IMR-90 (cell line): ENCODE measurements at regions not wholly inside any gene's neighbourhood (a gene's known extent, or its start where the extent isn't known, plus 50 kb on each side); places are given as distances from the start of the nearest gene placed in this dataset.
"Not testable (repeated sequence)": the region's sequence is repeated elsewhere in the genome, so short reads cannot be mapped to it uniquely, and the experiment has no call there.

ENCODE experiments used
- ATAC-seq: fragments of 200-7000 bp; cut with Tn5 transposase; 2 replicates; pipeline ENCODE4 v1.9.1; 2020; ENCODE audit warnings: low read depth, mild to moderate bottlenecking, moderate library complexity
- BruUV-seq: library from RNA; stranded (reverse); fragments of 400-500 nt; replicated peaks from 2 replicates; lab custom pipeline; 2021; lab: Mats Ljungman, UMichigan
- CTCF ChIA-PET: fragments of 300-600 bp; formaldehyde crosslinking; extraction: SDS; loops from one replicate; lab custom pipeline; 2021; ENCODE audit warnings: antibody characterized with exemption; lab: Yijun Ruan, JAX
- POLR2A ChIA-PET: fragments of 300-600 bp; sonication (Branson Sonifier 250); formaldehyde crosslinking; loops from one replicate; lab custom pipeline; 2022; ENCODE audit warnings: antibody characterized with exemption; ENCODE audit not compliant: unreplicated experiment; lab: Charles Lee
- DNase-seq: peaks from one replicate; pipeline ENCODE4 v3.0.0; 2013
- H2AFZ ChIP-seq: replicated peaks from 2 replicates; pipeline ENCODE3; 2013; ENCODE audit warnings: low read length, mild to moderate bottlenecking; ENCODE audit not compliant: poor library complexity
- H2AK5ac ChIP-seq: 2 replicates; pipeline ENCODE4 v1.6.1; 2013; ENCODE audit warnings: low read depth, low read length, inconsistent platforms
- H2AK9ac ChIP-seq: replicated peaks from 2 replicates; pipeline ENCODE3; 2013; ENCODE audit warnings: mild to moderate bottlenecking, low read depth, low read length, moderate library complexity; ENCODE audit not compliant: poor library complexity
- H2BK120ac ChIP-seq: 2 replicates; pipeline ENCODE4 v1.6.1; 2013; ENCODE audit warnings: low read depth, low read length, inconsistent platforms
- H2BK15ac ChIP-seq: 3 replicates; pipeline ENCODE4 v1.6.1; 2013; ENCODE audit warnings: low read depth, low read length, inconsistent platforms
- H2BK20ac ChIP-seq: 2 replicates; pipeline ENCODE4 v1.6.1; 2013; ENCODE audit warnings: low read depth, mild to moderate bottlenecking, inconsistent platforms, low read length, moderate library complexity
- H2BK5ac ChIP-seq: 2 replicates; pipeline ENCODE4 v1.6.1; 2013; ENCODE audit warnings: mild to moderate bottlenecking, low read depth, low read length, inconsistent platforms; ENCODE audit not compliant: poor library complexity, severe bottlenecking
- H3K14ac ChIP-seq: replicated peaks from 2 replicates; pipeline ENCODE4 v1.6.1; 2013; ENCODE audit warnings: low read depth, low read length, inconsistent platforms
- H3K18ac ChIP-seq: 2 replicates; pipeline ENCODE4 v1.6.1; 2013; ENCODE audit warnings: low read depth, low read length, control low read depth
- H3K23ac ChIP-seq: 2 replicates; pipeline ENCODE4 v1.6.1; 2013; ENCODE audit warnings: low read depth, low read length, inconsistent platforms
- H3K27ac ChIP-seq: 2 replicates; pipeline ENCODE4 v1.5.1; 2013; ENCODE audit warnings: mild to moderate bottlenecking, control low read depth, low read length; ENCODE audit not compliant: insufficient read depth
- H3K27me3 ChIP-seq: 2 replicates; pipeline ENCODE4 v1.6.1; 2013; ENCODE audit warnings: low read length; ENCODE audit not compliant: control insufficient read depth, insufficient read depth
- H3K36me3 ChIP-seq: 2 replicates; pipeline ENCODE4 v1.6.1; 2013; ENCODE audit warnings: low read length, mixed read lengths; ENCODE audit not compliant: control insufficient read depth, insufficient read depth
- H3K4ac ChIP-seq: 2 replicates; pipeline ENCODE4 v1.6.1; 2013; ENCODE audit warnings: low read depth, low read length, inconsistent platforms
- H3K4me1 ChIP-seq: 2 replicates; pipeline ENCODE4 v1.6.1; 2013; ENCODE audit warnings: low read length, mixed read lengths; ENCODE audit not compliant: control insufficient read depth, insufficient read depth
- H3K4me2 ChIP-seq: 2 replicates; pipeline ENCODE4 v1.6.1; 2013; ENCODE audit warnings: low read depth, mild to moderate bottlenecking, control low read depth, low read length, moderate library complexity
- H3K4me3 ChIP-seq: 2 replicates; pipeline ENCODE4 v1.5.1; 2013; ENCODE audit warnings: low read depth, mild to moderate bottlenecking, control low read depth, low read length, moderate library complexity; ENCODE audit not compliant: insufficient read depth
- H3K56ac ChIP-seq: 2 replicates; pipeline ENCODE4 v1.6.1; 2013; ENCODE audit warnings: low read length, inconsistent platforms; ENCODE audit not compliant: insufficient read depth; ENCODE audit errors: extremely low read depth
- H3K79me1 ChIP-seq, 2 experiments: 2 replicates each; pipeline ENCODE4 v1.6.1; 2013; ENCODE audit warnings: low read length in 2 of 2, inconsistent platforms in 1 of 2, low read depth in 1 of 2
- H3K9ac ChIP-seq: 2 replicates; pipeline ENCODE4 v1.6.1; 2013; ENCODE audit warnings: low read depth, low read length, control low read depth
- H3K9me1 ChIP-seq: 2 replicates; pipeline ENCODE4 v1.6.1; 2013; ENCODE audit warnings: low read length, inconsistent platforms; ENCODE audit not compliant: insufficient read depth
- H3K9me3 ChIP-seq: 2 replicates; pipeline ENCODE4 v1.6.1; 2013; ENCODE audit warnings: low read length; ENCODE audit not compliant: control insufficient read depth, insufficient read depth
- H4K20me1 ChIP-seq: 2 replicates; pipeline ENCODE4 v1.6.1; 2013; ENCODE audit warnings: low read length, inconsistent platforms; ENCODE audit not compliant: insufficient read depth
- H4K5ac ChIP-seq: 2 replicates; pipeline ENCODE4 v1.6.1; 2013; ENCODE audit warnings: mild to moderate bottlenecking, low read depth, low read length, control low read depth
- H4K8ac ChIP-seq, 2 experiments: 2 replicates each; pipeline ENCODE4 v1.6.1; 2013; ENCODE audit warnings: low read depth in 2 of 2, low read length in 2 of 2, control low read depth in 1 of 2, inconsistent platforms in 1 of 2
- H4K91ac ChIP-seq: 2 replicates; pipeline ENCODE4 v1.6.1; 2013; ENCODE audit warnings: low read depth, low read length, inconsistent platforms; ENCODE audit not compliant: insufficient read depth
- WGBS, 2 experiments: methylation state at CpG; one replicate each; pipeline versions ENCODE4 v1.1.5 to v1.1.7; 2013; ENCODE audit warnings: missing lambda C conversion rate in 2 of 2; ENCODE audit not compliant: insufficient read length in 1 of 2; ENCODE audit errors: extremely low coverage in 2 of 2; 5-methylcytosine and 5-hydroxymethylcytosine counted together
- dilution Hi-C: fragments of 300-500 bp; cut with HindIII; formaldehyde crosslinking; loops from one replicate; pipeline ENCODE4 v1.14.3; 2018; ENCODE audit warnings: low sequenced_read_pairs; ENCODE audit not compliant: unreplicated experiment
- in situ Hi-C: fragments of 300-500 bp; cut with MboI; formaldehyde crosslinking; loops from 3 replicates; pipeline ENCODE4 v1.14.3; 2019; ENCODE audit warnings: low sequenced_read_pairs, inconsistent platforms, mixed read lengths
- intact Hi-C: fragments of 100-400 bp; cut with micrococcal nuclease; formaldehyde crosslinking; loops from 2 replicates; pipeline ENCODE4 v1.10.0; 2022

DNA sequence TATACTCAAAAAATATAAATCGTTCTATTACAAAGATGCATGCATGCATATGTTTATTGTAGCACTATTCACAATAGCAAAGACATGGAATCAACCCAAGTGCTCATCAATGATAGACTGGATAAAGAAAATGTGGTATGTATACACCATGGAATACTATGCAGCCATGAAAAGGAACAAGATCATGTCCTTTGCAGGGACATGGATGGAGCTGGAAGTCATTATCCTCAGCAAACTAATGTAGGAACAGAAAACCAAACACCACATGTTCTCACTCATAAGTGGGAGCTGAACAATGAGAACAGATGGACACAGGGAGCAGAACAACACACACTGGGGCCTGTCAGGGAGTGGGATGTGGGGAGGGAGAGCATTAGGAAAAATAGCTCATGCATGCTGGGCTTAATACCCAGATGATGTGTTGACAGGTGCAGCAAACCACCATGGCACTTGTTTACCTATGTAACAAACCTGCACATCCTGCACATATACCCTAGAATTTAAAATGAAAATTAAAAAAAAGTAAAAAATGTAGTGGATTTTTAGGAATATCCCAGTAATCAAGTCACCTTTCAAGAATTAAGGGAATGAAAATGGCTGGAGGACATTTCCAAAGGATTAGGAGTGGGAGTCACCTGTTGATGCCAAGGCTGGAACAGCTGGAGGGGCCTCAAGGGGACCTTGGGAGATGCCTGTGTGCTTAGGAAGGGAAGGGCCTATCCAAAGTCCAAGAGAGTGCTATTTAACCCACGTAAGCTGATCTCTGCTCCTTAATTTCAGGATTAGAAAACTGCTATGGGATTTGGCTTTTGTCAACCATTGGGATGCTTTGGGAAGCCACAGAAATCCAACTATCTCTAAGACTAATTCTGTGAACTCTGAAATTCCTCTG is 156.9 kb upstream of the FAM20A start:
- H3K4me1 ChIP-seq, POLR2A ChIA-PET, H2BK15ac ChIP-seq, H3K4me2 ChIP-seq, BruUV-seq, H4K91ac ChIP-seq, H3K4me3 ChIP-seq, H2AK9ac ChIP-seq, H3K23ac ChIP-seq, H4K5ac ChIP-seq, H3K27ac ChIP-seq, H4K20me1 ChIP-seq, ATAC-seq, DNase-seq, H2BK20ac ChIP-seq, H3K9me1 ChIP-seq, H2BK120ac ChIP-seq, H3K36me3 ChIP-seq, H3K4ac ChIP-seq, H3K9me3 ChIP-seq, H3K14ac ChIP-seq, H3K56ac ChIP-seq, H3K79me1 ChIP-seq, H3K27me3 ChIP-seq, H4K8ac ChIP-seq, H2AK5ac ChIP-seq, H3K9ac ChIP-seq, H2AFZ ChIP-seq, dilution Hi-C loops, H2BK5ac ChIP-seq, H3K18ac ChIP-seq: not testable (repeated sequence)
- WGBS, 2 experiments: no CpG with 5 or more reads among the region's 2 CpGs
- intact Hi-C loops: loop anchor here (10.0 kb wide), 1 partner anchor 143 kb away; no protein-coding TSS in a partner anchor
- in situ Hi-C loops: loop anchor here (25.0 kb wide), 2 partner anchors 496 to 596 kb away; no protein-coding TSS in a partner anchor
- CTCF ChIA-PET: interaction anchor here (0.7 kb wide), 1 partner anchor 150 kb away, joined by 3 read pairs; no protein-coding TSS in a partner anchor
